Glutamatergic neuron (in vitro differentiated cells): ENCODE measurements at regions not wholly inside any gene's neighbourhood (a gene's known extent, or its start where the extent isn't known, plus 50 kb on each side); places are given as distances from the start of the nearest gene placed in this dataset.

ENCODE experiments used
- DNase-seq: peaks from one replicate; pipeline ENCODE4 v3.0.0; 2022
- H3K27ac Mint-ChIP-seq: one replicate; pipeline ENCODE4 v1.8.0; 2020; ENCODE audit warnings: mild to moderate bottlenecking, mixed read lengths, inconsistent platforms; ENCODE audit not compliant: unreplicated experiment
- H3K27me3 Mint-ChIP-seq: one replicate; pipeline ENCODE4 v1.8.0; 2020; ENCODE audit warnings: mild to moderate bottlenecking, moderate library complexity, mixed read lengths, inconsistent platforms; ENCODE audit not compliant: unreplicated experiment
- H3K36me3 Mint-ChIP-seq: one replicate; pipeline ENCODE4 v1.8.0; 2020; ENCODE audit warnings: mild to moderate bottlenecking, mixed read lengths, inconsistent platforms; ENCODE audit not compliant: unreplicated experiment
- H3K4me1 Mint-ChIP-seq: one replicate; pipeline ENCODE4 v1.8.0; 2020; ENCODE audit warnings: mild to moderate bottlenecking, low read depth, mixed read lengths, inconsistent platforms; ENCODE audit not compliant: unreplicated experiment
- H3K4me3 Mint-ChIP-seq: one replicate; pipeline ENCODE4 v1.8.0; 2020; ENCODE audit warnings: mild to moderate bottlenecking, mixed read lengths, inconsistent platforms; ENCODE audit not compliant: unreplicated experiment
- H3K9me3 Mint-ChIP-seq: one replicate; pipeline ENCODE4 v1.8.0; 2020; ENCODE audit warnings: mild to moderate bottlenecking, moderate library complexity, mixed read lengths, inconsistent platforms; ENCODE audit not compliant: unreplicated experiment
- TF ChIP-seq, protein P1 (sequence below): fragments of 200-600 bp; sonication (generic); IDR thresholded peaks from one replicate; pipeline ENCODE4 v1.5.0; 2021; ENCODE audit not compliant: partially characterized antibody, unreplicated experiment

DNA sequence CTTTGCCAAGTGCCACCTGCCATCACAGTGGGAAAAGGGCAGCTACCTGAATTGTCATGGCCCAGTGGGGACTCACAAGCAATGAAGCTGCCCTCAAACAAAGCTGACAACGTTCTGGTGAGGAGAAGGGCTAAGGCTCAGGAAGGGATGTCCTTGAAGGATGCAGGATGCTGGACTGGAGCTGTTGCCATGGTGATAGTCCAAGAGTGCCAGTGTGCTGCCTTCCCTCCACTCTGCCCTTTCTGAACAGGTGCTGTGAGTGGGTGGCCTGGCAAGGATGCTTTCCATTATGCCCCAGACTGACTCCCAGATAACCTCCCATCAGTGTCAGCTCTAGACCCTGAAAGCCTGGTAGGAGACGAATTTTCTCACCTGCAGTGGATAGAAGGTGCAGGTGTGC is 137.8 kb upstream of the GYPC start:
- H3K27me3 Mint-ChIP-seq, result peaks cover 3% of the 10 kb centered on the region
- H3K36me3 Mint-ChIP-seq, result no peaks in the 10 kb centered on the region
- TF ChIP-seq, protein P1, sequence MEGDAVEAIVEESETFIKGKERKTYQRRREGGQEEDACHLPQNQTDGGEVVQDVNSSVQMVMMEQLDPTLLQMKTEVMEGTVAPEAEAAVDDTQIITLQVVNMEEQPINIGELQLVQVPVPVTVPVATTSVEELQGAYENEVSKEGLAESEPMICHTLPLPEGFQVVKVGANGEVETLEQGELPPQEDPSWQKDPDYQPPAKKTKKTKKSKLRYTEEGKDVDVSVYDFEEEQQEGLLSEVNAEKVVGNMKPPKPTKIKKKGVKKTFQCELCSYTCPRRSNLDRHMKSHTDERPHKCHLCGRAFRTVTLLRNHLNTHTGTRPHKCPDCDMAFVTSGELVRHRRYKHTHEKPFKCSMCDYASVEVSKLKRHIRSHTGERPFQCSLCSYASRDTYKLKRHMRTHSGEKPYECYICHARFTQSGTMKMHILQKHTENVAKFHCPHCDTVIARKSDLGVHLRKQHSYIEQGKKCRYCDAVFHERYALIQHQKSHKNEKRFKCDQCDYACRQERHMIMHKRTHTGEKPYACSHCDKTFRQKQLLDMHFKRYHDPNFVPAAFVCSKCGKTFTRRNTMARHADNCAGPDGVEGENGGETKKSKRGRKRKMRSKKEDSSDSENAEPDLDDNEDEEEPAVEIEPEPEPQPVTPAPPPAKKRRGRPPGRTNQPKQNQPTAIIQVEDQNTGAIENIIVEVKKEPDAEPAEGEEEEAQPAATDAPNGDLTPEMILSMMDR, result no peak
- H3K9me3 Mint-ChIP-seq, result no peaks in the 10 kb centered on the region
- no peak for DNase-seq
- no peak overlapping the region for H3K4me3 Mint-ChIP-seq
- H3K4me1 Mint-ChIP-seq, result no peaks in the 10 kb centered on the region
- H3K27ac Mint-ChIP-seq, result no peak overlapping the region

DNA sequence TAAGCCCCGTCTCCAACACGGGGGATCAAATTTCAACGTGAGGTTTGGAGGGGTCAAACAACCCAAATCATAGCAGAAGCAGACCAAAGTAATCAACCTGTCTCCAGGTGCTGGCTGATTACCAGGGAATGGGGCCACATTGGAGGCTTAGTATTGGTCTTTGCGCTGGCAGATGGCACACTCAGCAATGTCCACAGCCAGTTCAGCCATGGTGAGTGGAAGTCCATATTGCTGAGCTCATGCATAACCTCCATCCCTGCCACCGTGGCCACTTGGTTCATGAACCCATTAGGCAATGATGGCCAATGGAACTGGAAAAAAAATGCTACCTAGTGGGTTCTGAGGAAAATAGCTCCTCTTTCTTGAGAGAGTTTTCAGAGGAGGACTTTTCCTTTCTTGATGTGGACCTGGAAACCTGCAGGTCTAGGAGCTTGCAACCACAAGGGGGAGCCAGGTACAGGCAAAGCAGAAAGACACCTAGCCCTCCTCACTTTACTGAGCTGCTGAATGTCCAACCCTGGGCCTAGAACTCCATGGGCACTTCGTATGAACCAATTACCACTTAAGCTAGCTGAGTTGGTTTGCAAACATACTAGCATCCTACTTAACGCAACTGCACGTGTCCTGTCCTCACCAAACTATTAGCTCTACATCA is 128.0 kb upstream of the GYPC start:
- H3K36me3 Mint-ChIP-seq, result no peaks in the 10 kb centered on the region
- H3K27ac Mint-ChIP-seq, result no peak overlapping the region
- peaks cover 2% of the 10 kb centered on the region for H3K27me3 Mint-ChIP-seq
- TF ChIP-seq, protein P1, result peak; percentile 26
- H3K9me3 Mint-ChIP-seq, result no peaks in the 10 kb centered on the region
- no peaks in the 10 kb centered on the region for H3K4me1 Mint-ChIP-seq
- no peak overlapping the region for H3K4me3 Mint-ChIP-seq
- peak; percentile 52 for DNase-seq

DNA sequence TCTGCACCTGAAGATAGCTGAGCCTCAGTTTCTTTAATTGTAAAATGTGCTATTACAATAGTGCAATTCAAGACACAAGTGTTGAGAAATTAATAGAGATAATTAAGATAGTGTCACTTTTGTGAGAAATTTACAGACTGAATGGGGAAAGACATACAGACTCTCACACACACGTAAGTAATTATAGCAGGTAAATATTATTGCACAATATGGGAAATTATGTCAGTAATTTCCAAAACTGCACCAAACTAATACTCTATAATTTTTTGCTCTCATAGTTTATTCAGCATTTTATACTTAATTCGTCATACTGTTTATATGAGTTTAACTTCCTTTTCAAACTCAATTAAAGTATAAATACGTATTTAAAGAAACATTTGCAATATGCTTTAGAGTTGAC is 124.9 kb upstream of the GYPC start:
- H3K4me3 Mint-ChIP-seq, result no peak overlapping the region
- DNase-seq, result no peak
- TF ChIP-seq, protein P1, result no peak
- no peaks in the 10 kb centered on the region for H3K4me1 Mint-ChIP-seq
- peaks cover 2% of the 10 kb centered on the region for H3K27me3 Mint-ChIP-seq
- no peak overlapping the region for H3K27ac Mint-ChIP-seq
- H3K9me3 Mint-ChIP-seq, result peaks cover 3% of the 10 kb centered on the region
- no peaks in the 10 kb centered on the region for H3K36me3 Mint-ChIP-seq

DNA sequence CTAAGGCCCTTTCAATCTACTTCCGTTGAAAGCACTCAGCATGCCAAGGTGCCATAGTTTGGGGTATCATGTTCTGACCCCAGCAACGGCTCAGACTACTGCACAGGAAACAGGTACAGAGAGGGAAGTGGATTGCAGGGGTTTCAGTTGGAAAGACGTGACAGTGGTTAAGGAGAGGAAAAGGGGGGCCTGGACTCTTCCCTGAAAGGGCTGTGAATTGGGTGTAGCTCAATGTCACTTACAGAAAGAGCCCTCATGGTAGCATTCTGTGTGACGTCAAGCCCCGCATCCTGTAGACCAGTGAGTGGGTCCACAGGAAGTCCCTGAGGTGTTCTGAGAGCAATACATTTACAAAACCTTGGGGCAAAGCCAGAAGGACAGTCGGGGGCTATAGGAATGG is 121.5 kb upstream of the GYPC start:
- DNase-seq, result no peak
- no peak overlapping the region for H3K27ac Mint-ChIP-seq
- H3K4me1 Mint-ChIP-seq, result no peaks in the 10 kb centered on the region
- H3K4me3 Mint-ChIP-seq, result no peak overlapping the region
- TF ChIP-seq, protein P1, result no peak
- peaks cover 3% of the 10 kb centered on the region for H3K9me3 Mint-ChIP-seq
- no peaks in the 10 kb centered on the region for H3K27me3 Mint-ChIP-seq
- H3K36me3 Mint-ChIP-seq, result no peaks in the 10 kb centered on the region

DNA sequence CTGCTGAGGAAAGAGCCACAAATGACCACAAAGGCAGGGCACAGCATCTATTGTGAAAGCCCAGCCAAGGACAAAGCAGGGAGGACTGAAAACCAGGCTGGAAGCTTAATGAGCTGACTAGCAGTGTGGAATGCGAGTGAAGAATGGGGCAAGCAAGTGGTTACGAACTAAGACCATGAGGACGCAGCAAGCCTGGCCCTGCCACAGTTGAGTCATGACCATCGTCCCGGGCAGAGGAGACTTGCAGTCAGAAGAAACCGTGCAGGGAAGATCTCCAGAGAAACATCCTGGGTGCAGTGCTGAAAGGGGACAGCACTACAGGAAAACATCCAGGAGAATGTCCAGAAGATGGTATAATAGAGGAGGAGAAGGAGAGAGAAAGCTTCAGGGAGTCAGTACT is 120.5 kb upstream of the GYPC start:
- H3K4me3 Mint-ChIP-seq, result no peak overlapping the region
- no peaks in the 10 kb centered on the region for H3K27me3 Mint-ChIP-seq
- no peak for DNase-seq
- H3K9me3 Mint-ChIP-seq, result peaks cover 3% of the 10 kb centered on the region
- TF ChIP-seq, protein P1, result no peak
- no peaks in the 10 kb centered on the region for H3K36me3 Mint-ChIP-seq
- no peaks in the 10 kb centered on the region for H3K4me1 Mint-ChIP-seq
- H3K27ac Mint-ChIP-seq, result no peak overlapping the region
